HG03521 (cell line): ENCODE measurements at regions not wholly inside any gene's neighbourhood (a gene's known extent, or its start where the extent isn't known, plus 50 kb on each side); places are given as distances from the start of the nearest gene placed in this dataset.

Experiments
- ATAC-seq: cut with Tn5 transposase; IDR thresholded peaks from one replicate; pipeline ENCODE4 v1.9.1; 2021; ENCODE audit warnings: mild to moderate bottlenecking, moderate library complexity; ENCODE audit not compliant: unreplicated experiment

GRCh38 chr5:74017786-74018211, 391.8 kb downstream of the ARHGEF28 start:
- ATAC-seq: no peak

GRCh38 chr5:74017112-74017511, 391.1 kb downstream of the ARHGEF28 start:
- no peak for ATAC-seq

- ATAC-seq: no peak
Measured at GRCh38 chr5:74016373-74016772, 390.4 kb downstream of the ARHGEF28 start.

GRCh38 chr5:74015716-74016115, 389.7 kb downstream of the ARHGEF28 start:
- ATAC-seq: no peak

- no peak for ATAC-seq
Measured at GRCh38 chr5:74013222-74013621, 387.2 kb downstream of the ARHGEF28 start.

- ATAC-seq: no peak
Measured at GRCh38 chr5:74009502-74009901, 383.5 kb downstream of the ARHGEF28 start.

- no peak for ATAC-seq
Measured at GRCh38 chr5:74007193-74007592, 381.2 kb downstream of the ARHGEF28 start.

GRCh38 chr5:73999297-73999696, 373.3 kb downstream of the ARHGEF28 start:
- ATAC-seq: no peak

GRCh38 chr5:73998489-73998888, 372.5 kb downstream of the ARHGEF28 start:
- no peak for ATAC-seq

GRCh38 chr5:73997960-73998359, 372.0 kb downstream of the ARHGEF28 start:
- ATAC-seq: no peak

GRCh38 chr5:73996151-73996755, 370.3 kb downstream of the ARHGEF28 start:
- no peak for ATAC-seq

GRCh38 chr5:73994963-73995362, 369.0 kb downstream of the ARHGEF28 start:
- ATAC-seq: no peak
